ENCODE measurements at regions not wholly inside any gene's neighbourhood (a gene's known extent, or its start where the extent isn't known, plus 50 kb on each side); places are given as distances from the start of the nearest gene placed in this dataset.
"Not testable (repeated sequence)": the region's sequence is repeated elsewhere in the genome, so short reads cannot be mapped to it uniquely, and the experiment has no call there.

DNA sequence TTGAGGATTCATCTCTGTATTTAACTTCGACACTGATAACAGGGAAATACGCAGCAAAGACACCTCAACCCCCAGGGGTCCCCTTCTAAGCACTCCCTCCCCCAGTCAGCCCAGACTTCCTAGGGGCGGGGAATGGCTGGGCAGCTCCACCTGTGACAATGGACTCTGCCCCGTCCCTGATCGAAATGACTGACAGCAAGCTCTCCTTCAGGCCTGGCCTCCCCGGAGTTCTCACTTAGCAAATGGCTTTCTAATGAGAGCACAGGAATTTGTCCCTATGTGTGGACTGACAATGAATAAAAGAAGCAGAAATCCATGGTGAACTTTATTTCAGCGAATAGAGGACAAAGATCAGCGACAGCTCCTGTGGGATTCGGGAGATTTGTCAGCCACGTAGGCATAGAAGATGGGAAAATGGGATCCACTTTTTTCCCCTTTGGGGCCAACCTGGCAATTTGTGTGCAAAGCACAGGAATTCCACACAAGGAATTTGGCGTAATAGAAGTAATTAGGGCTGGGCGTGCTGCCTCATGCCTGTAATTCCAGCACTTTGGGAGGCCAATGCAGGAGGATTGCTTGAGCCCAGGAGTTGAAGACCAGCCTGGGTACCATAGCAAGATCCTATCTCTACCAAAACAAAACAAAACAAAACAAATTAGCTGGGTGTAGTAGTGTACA, 63.8 kb downstream of the TNFAIP2 start:
- DNase-seq = no peak

DNA sequence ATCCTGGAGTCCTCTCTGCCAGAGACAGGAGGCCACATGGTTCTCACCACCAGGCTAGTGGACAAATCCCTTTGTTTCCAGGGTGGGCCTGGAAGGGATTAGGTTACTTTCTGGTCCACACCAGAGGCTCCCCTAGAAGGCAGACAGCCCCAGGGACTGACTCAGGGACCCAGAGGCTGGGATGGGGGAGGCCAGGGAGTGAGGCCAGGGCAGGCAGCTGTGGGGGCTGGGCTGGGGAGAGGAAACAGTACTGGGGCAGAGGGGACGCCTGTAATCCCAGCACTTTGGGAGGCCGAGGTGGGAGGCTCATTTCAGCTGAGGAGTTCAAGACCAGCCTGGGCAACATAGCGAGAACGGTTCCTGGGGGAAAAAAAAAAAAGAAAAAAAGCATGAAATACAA, 64.7 kb downstream of the TNFAIP2 start:
- no peak for DNase-seq

DNA sequence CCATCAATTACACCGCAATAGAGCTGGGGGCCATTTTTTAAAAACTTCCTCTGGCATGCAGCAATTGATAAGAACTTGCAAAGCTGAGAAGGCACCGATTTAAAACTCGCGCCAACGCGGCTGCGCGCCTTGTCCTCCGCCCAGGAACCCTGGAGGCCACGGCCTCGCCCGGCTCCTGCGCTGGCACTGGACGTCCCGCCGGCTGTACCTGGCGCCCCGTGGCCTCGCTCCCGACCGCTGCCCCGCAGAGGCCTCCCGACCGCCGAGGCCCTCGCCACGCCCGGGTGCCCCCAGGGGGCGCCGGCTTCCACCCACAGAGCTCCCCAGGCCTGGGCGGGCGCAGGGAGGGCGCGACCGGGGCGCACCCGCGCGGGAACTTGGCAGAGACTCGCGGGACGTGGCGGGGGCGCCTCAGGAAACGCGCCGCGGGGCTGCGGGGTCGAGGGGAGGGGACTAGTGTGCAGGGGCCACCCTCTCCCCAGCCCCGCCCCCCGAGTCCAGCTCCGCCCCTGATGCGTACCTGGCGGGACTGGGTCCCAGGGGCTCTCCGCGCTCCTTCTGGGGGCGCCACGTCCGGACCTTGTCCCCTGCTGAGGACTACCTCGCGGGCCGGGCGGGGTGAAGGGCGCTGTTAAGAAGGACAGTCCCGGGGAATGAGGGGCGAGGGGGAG, 65.7 kb downstream of the TNFAIP2 start:
- no peak for DNase-seq

DNA sequence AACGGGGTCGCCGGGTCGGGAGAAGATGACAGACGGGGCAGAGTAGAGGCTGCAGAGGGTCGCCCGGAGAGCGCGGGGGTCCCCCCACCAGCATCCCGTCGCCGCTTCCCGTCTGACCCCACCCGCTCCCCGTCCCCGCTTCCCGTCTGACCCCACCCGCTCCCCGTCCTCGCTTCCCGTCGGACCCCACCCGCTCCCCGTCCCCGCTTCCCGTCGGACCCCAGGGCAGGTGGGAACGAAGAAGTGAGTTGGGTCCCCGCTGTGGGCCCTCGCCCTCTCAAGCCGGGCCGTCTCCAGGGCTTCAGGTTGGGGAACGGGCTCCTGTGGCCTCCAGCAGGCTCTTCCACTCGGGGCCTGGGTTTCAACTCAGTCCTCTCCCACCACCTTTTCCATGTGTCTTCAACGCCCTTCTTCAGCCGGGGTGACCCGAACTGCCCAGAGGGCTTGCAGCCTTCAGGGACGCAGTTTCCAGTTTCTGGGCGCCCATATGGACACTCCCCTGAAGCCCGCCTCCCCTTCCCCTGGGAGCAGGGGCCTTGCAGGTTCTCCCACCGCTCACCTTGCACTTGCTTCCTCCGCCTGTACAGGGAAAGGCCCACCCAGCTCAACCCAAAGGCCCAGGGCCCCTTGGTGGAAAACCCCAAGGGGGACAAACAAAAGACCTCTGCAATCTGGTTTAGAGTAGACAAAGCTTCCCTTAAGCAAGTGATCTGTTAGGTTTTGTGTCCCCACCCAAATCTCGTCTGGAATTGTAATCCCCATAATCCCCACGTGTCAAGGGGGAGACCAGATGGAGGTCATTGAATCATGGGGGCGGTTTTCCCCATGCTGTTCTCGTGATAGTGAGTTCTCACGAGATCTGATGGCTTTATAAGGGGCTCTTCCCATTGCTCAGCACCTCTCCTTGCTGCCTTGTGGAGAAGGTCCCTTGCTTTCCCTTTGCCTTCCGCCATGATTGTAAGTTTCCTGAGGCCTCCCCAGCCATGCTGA, 66.5 kb downstream of the TNFAIP2 start:
- no peak for DNase-seq

DNA sequence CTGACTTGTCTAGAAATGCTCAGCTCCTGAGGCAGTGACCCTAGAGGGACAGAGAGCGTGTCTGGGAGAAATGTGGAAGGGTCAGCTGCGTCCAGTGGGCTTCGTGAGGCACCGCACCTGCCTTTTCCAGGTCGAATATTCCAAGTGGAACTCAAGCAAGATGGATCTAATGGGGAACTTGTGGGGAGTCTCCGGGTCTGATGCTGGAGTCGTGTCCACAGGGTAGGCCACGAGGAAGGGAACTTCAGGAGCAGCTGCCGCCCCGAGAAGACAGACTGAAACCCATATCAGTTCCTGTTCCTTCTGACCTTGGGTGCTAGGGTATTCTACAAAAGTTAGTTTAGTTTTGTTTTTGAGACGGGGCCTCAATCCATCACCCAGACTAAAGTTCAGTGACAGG, 67.5 kb downstream of the TNFAIP2 start:
- DNase-seq = no peak

DNA sequence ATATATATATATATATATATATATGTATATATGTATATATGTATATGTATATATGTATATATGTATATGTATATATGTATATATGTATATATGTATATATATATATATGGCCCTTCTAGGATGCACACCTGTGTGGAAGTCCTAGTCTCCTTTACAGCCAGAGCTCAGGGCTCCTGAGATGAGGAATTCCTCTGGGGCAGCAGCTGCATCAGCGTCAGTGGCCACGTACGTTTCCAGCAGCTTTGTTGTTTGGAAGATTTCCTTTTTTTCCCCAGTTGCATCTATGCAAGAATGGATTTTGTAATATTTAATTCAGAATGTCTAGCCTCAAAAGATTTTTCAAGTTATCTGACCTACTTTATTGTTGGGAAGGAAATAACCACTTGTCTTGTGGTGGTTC, 68.6 kb downstream of the TNFAIP2 start:
- DNase-seq = no peak

DNA sequence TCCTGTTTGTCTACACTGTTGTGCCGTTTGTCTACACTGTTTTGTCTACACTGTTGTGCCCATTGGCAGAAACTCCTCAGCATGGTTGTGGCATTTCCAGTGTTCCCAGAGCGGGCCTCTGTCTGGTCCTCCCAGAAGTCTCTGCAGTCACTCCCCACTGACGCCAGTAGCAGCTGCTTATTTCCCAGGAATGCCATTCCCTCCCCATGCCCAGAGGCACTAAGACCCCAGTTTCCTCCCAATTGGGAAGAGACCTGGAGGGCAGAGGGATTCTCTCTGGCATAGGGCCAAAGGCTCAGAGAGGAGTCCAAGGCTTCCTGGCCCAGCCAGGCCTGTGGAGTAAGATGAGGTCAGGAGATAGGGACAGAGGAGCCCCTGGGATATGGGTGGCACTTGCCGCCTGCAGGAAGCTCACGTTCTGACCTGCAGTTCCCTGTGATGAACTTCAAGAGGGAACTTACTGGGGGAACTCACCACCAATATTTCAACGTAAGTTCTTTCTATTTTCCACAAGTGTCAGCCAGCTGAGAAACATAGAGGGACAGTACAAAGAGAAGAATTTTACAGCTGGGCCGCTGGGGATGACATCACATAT, 69.1 kb downstream of the TNFAIP2 start:
- DNase-seq = no peak

DNA sequence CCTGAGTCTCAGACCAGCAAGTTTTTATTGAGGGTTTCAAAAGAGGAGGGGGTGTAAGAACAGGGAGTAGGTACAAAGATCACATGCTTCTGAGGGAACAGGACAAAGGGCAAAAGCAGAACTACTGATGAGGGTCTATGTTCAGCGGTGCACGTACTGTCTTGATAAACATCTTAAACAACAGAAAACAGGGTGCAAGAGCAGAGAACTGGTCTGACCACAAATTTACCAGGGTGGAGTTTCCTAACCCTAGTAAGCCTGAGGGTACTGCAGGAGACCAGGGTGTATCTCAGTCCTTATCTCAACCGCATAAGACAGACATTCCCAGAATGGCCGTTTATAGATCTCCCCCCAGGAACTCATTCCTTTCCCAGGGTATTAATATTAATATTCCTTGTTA, 69.6 kb downstream of the TNFAIP2 start:
- DNase-seq = not testable (repeated sequence)

DNA sequence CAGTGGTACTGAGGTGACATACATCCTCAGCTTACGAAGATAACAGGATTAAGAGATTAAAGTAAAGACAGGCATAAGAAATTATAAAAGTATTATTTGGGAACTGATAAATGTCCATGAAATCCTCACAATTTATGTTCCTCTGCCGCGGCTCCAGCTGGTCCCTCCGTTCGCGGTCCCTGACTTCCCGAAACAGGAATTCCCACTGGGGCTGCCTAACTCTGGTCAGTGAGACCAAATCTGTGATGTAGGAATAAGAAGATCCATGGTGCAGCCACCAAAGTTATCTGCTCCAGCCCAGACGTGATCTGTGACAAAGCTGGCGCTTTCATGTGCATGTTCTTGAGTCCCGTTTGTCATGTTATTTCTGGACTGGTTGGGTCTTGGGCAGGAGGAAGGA, 70.2 kb downstream of the TNFAIP2 start:
- not testable (repeated sequence) for DNase-seq

DNA sequence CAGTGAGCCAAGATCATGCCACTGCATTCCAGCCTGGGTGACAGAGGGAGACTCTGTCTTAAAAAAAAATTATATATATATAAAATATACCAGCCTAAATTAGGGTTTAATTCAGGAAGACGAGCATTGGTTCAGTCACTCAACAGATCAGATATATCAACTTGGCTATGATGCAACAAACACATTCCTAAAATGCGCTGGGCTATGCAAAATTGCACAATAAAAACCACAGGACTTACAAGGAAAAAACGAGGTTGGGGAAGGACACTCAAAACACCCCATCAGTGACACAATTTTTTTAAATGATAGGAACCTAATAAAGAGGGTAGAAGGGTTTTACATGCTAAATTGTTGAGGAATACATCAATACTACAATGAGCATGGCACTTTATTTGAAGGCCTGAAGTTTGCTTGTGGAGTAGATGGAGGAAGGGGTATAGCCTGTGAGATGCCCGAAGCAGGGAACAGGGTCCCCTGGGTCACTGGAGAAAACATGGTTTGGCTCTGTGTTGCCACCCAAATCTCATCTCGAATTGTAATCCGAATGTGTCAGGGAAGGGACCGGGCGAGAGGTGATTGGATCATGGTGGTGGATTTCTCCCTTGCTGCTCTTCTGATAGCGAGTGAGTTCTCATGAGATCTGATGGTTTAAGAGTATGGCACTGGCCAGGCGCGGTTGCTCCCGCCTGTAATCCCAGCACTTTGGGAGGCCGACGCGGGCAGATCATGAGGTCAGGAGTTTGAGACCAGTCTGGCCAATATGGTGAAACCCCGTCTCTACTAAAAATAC, 71.2 kb downstream of the TNFAIP2 start:
- DNase-seq = peak in 1 of 2 donors; percentile 69

DNA sequence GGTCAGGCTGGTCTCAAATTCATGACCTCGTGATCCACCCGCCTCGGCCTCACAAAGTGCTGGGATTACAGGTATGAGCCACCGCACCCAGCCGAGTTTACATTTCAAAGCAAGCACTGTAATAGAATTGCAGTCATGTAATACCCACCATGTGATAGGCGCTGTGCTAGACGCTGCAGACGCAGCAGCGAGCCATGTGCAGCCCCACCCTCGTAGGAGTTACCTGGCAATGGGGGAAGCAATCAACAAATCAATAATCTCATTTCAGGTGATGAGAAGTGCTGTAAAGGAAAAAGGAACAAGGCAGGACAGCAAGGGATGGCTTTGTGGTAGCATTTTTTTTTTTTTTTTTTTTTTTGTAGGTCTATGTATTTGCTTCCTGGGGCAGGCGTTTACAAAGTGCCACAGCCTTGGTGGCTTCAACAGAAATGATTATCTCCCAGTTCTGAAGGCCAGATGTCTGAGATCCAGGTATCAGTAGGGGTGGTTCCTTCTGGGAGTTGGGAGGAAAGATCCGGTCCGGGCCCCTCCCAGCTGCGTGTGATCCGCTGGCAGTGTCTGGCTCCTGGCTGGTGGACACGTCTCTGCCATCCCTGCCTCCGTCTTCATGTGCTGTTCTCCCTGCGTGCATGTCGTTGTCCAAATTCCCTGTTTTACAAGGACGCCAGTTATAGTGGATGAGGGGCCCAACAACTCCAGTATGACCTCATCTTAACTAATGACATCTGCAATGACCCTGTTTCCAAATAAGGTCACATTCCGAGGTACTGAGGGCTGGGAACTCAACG, 72.8 kb downstream of the TNFAIP2 start:
- no peak for DNase-seq

DNA sequence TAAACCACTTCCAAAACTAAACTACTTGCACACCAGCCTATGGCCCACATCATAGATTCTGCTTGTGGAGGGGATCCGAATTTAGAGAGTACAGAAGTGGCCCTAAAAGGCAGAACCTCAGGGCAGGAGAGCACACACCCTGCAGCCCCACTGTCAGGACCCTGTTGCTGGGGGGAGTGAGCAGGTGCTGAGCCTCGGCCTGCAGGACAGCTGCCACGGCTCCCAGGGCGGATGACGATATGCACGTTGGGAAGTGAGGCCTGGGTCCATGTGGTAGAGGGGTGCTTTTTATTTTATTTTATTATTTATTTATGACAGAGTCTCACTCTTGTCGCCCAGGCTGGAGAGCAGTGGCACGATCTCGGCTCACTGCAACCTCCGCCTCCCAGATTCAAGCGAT, 73.5 kb downstream of the TNFAIP2 start:
- no peak for DNase-seq

DNA sequence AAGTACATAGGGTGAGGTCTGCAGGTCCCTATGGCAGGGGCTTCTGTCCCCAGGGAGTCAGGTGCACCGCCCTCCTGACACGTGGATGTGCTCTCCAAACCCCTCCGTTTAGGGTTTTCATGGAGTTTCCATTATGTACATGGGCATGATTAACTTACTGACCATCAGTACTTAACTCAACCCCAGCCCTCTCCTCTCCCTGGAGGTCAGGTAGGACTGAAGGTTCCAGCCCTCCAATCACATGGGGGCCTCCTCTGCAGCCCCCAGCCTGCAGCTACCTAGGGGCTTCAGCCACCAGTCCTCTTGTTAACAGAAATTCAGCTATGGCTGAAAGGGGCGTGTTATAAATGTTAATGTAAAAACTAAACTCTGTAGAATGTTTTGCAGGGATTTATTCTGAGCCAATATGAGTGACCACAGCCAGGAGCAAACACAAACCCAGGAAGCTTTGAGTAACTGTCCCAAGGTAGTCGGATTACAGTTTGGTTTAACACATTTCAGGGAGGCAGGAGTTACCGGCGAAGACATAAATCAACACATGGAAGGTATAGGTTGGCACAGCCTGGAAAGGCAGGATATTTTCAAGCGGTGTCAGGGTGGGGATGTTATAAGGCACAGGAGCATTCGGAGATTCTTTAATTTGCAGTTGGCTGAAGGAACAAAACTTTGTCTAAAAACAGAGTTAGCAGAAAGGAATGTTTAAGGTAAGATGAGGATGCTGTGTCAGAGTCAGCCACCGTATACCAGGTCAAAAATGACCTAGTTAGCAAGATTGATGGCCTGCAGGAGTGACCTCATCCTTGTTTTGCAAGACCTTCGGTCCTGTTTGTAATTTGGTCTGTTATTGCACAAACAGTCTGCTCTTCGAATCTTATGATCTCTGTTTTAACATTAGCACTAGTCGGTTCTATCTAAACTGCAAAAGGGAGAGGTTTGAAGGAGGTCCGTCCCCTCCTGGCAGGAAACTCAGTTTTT, 75.2 kb downstream of the TNFAIP2 start:
- DNase-seq = no peak

DNA sequence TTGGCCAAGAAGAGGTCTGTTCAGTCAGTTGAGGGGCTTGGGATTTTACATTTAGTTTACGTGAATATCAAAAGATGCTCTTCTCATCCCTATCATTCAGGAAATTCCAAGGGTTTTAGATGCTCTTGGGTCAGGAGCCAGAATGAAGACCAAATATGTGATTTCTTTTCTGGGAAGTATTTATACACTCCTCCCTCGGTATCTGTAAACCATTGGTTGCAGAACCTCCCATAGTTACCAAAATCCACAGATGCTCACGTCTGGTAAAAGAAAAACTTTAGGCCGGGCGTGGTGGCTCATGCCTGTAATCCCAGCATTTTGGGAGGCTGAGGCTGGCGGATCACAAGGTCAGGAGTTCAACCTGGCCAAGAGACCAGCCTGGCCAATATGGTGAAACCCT, 75.9 kb downstream of the TNFAIP2 start:
- no peak for DNase-seq

DNA sequence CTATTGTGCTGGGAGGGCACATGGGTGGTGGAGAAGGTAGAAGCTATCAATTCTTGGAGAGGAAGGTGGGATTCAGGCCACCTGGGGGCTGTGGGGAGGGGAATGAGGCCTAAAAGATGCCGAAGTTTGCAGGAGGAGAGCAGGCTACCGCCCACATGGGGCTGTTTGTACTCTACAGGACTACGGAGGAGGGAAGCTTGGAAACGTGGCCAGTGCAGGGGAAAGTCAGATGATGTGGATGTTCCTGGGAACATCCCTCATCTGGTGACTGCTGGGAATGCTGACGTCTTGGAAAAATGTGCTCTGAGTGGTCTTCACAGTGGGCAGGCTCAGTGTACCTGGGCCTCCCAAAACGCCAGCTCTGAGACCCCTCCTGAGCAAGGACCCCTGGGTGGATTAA, 78.5 kb downstream of the TNFAIP2 start:
- no peak for DNase-seq

DNA sequence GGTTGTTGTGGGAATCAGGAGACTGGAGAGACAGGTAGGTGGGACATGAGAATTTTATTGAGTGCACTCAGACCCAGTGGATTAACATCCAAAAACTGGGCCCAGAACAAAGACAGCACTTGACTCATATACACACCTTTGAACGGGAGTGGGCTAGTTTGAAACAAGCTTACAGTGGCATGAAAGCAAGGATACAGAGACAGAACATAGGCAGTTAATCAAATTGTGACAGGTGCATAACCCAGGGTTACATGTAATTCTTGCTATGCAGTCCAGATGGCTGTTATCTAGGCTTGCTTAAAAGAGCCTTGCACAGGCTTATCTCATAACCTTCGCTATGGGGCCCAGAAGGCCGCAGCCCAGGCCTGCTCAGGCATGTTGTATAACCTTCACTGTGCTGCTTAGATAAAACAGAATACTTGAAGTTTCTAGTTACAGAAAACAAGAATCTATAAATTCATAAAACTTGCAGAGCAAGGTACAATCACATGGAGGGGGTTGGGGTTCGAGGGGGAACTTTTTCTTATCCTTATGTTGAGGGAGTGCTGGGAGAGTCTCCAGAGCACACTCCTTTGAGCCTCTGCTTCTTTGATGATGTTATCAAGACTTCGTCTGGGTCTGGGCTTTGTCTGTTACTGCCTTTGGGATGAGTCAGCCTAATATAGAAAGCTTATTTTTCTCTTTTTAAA, 81.7 kb downstream of the TNFAIP2 start:
- DNase-seq = no peak

DNA sequence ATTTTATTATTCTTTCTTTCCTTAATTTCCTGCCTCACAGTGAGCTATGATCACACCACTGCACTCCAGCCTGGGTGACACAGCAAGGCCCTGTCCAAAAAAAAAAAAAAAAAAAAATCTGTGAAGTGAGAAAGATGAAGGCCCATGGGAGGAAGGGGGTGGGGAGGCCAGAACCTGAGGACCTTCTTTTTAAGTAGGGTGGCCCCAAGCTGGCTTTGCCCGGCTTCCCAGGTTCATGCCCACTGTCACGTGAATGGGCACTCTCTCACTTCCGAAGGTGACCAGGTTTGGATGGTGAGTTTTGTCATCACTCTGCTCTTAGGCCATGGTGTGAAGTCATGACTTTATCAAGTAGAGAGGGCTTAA, 82.3 kb downstream of the TNFAIP2 start:
- no peak for DNase-seq

DNA sequence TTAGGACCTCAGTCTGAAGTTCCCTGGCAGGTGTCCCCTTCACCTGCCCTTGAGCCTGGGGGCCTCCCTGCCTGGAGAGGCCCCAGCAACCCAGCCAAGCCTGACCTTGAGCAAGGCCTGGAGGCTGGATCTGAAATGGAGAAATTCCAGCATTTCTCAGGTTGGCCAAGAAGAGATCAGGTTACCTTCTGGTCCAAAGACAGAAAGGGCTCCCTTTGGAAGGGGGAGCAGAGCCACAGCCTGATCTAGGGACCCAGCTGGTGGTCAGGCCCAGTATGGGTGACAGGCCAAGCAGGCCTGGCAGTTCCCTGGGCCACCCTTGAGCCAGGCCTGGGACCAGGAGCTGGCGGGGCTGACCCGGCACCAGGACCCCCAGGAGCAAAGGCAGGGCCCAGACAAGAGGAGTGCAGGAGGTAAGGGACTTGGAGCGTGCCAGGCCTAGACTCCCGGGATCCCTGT, 82.8 kb downstream of the TNFAIP2 start:
- no peak for DNase-seq

Data from right lung (tissue), 2 donors.